A549 (cell line): ENCODE measurements at regions not wholly inside any gene's neighbourhood (a gene's known extent, or its start where the extent isn't known, plus 50 kb on each side); places are given as distances from the start of the nearest gene placed in this dataset.
"Not testable (repeated sequence)": the region's sequence is repeated elsewhere in the genome, so short reads cannot be mapped to it uniquely, and the experiment has no call there.

Experiments
- ATAC-seq, 2 experiments: fragments of 200-7000 bp in 1 of 2; fragments of >200 bp in 1 of 2; cut with Nextera tagmentation in 1 of 2; cut with Tn5 transposase in 1 of 2; 3 replicates each; pipeline versions ENCODE4 v1.8.0 to v1.9.1; 2018 to 2020; ENCODE audit warnings: mild to moderate bottlenecking in 1 of 2, moderate library complexity in 1 of 2
- CTCF ChIA-PET: fragments of 300-600 bp; sonication (Branson Sonifier 250); formaldehyde crosslinking; extraction: SDS; loops from one replicate; lab custom pipeline; 2021; ENCODE audit warnings: antibody characterized with exemption, inconsistent platforms; lab: Yijun Ruan, JAX
- POLR2A ChIA-PET: fragments of 350-600 bp; formaldehyde crosslinking; extraction: SDS; loops from one replicate; lab custom pipeline; 2021; ENCODE audit warnings: antibody characterized with exemption, inconsistent platforms; lab: Yijun Ruan, JAX
- DNase-seq, 2 experiments: peaks; one replicate each; pipeline versions ENCODE4 v3.0.0 to v3.0.0-alpha.2; 2011 to 2016; ENCODE audit warnings: low read depth in 1 of 2, low spot score in 1 of 2
- FAIRE-seq: peaks from 2 replicates; lab custom pipeline; 2011; peaks lifted over from hg19 to GRCh38; lab: Jason Lieb, UNC
- H3K27ac ChIP-seq, 2 experiments: fragments of >200 bp; sonication (Bioruptor Twin); formaldehyde crosslinking; 3 replicates each; pipeline ENCODE4 v1.5.1; 2016 to 2017
- H3K4me1 ChIP-seq: fragments of >200 bp; sonication (Bioruptor Twin); formaldehyde crosslinking; 3 replicates; pipeline ENCODE4 v1.6.1; 2016
- H3K4me2 ChIP-seq: fragments of >200 bp; sonication (Bioruptor Twin); formaldehyde crosslinking; 3 replicates; pipeline ENCODE4 v1.6.1; 2016
- H3K4me3 ChIP-seq: fragments of >200 bp; sonication (Bioruptor Twin); formaldehyde crosslinking; 3 replicates; pipeline ENCODE4 v1.5.1; 2016
- H3K9me3 ChIP-seq: fragments of >200 bp; sonication (Bioruptor Twin); formaldehyde crosslinking; 3 replicates; pipeline ENCODE4 v1.6.1; 2016
- EHF ChIP-seq: fragments of 250-450 bp; sonication (Bioruptor Pico); IDR thresholded peaks from 2 replicates; pipeline ENCODE4 v1.5.0; 2020; ENCODE audit warnings: mild to moderate bottlenecking
- EHMT2 ChIP-seq: fragments of 200-600 bp; sonication (generic); IDR thresholded peaks from 2 replicates; pipeline ENCODE4 v1.6.1; 2016; ENCODE audit warnings: antibody characterized with exemption, low read depth, mild to moderate bottlenecking, moderate library complexity
- FOSB ChIP-seq: fragments of 250-450 bp; sonication (Bioruptor Pico); IDR thresholded peaks from 2 replicates; pipeline ENCODE4 v1.5.0; 2020; ENCODE audit warnings: mild to moderate bottlenecking, moderate library complexity
- FOSL2 ChIP-seq, 2 experiments: fragments of 450-650 bp in 1 of 2; fragments of >200 bp in 1 of 2; sonication (Bioruptor Twin) in 1 of 2; formaldehyde crosslinking; IDR thresholded peaks; 2 replicates each; pipeline versions ENCODE4 v1.5.0 to v1.6.1; 2016 to 2020; ENCODE audit warnings: mild to moderate bottlenecking in 1 of 2, moderate library complexity in 1 of 2
- HOXA7 ChIP-seq: fragments of 250-450 bp; sonication (Bioruptor Pico); IDR thresholded peaks from 2 replicates; pipeline ENCODE4 v1.5.0; 2020; ENCODE audit warnings: mild to moderate bottlenecking, moderate library complexity
- KDM1A ChIP-seq: fragments of 200-600 bp; sonication (generic); IDR thresholded peaks from 2 replicates; pipeline ENCODE4 v1.6.1; 2016; ENCODE audit warnings: low read depth, mild to moderate bottlenecking
- KDM5A ChIP-seq: fragments of 200-600 bp; sonication (generic); IDR thresholded peaks from 2 replicates; pipeline ENCODE4 v1.6.1; 2016; ENCODE audit warnings: antibody characterized with exemption, mild to moderate bottlenecking
- MAFK ChIP-seq: fragments of 450-650 bp; IDR thresholded peaks from 2 replicates; pipeline ENCODE4 v1.6.1; 2014; ENCODE audit not compliant: partially characterized antibody
- POLR2AphosphoS2 ChIP-seq: conservative IDR thresholded peaks from 2 replicates; pipeline ENCODE4 v1.6.1; 2012; ENCODE audit warnings: low read length, improper control_type of control experiment, inconsistent platforms
- RNF2 ChIP-seq: fragments of 200-600 bp; sonication (generic); IDR thresholded peaks from 2 replicates; pipeline ENCODE4 v1.6.1; 2016; ENCODE audit warnings: low read depth, mild to moderate bottlenecking, antibody characterized with exemption, moderate library complexity, borderline replicate concordance
- ZC3H11A ChIP-seq: fragments of 450-650 bp; IDR thresholded peaks from 2 replicates; pipeline ENCODE4 v1.6.1; 2014; ENCODE audit warnings: antibody characterized with exemption, mild to moderate bottlenecking
- WGBS: methylation state at CpG from one replicate; pipeline ENCODE4 v1.1.6; 2017; ENCODE audit errors: missing lambda C conversion rate; 5-methylcytosine and 5-hydroxymethylcytosine counted together
- TF ChIP-seq, protein P1 (sequence below): fragments of >200 bp; sonication (Bioruptor Twin); formaldehyde crosslinking; IDR thresholded peaks from 3 replicates; pipeline ENCODE4 v1.5.1; 2016
- TF ChIP-seq, protein P2 (sequence below): fragments of 150-350 bp; IDR thresholded peaks from 2 replicates; pipeline ENCODE4 v1.6.1; 2014; ENCODE audit warnings: low read depth, mild to moderate bottlenecking, low read length
- TF ChIP-seq, protein P3 (sequence below): fragments of >200 bp; sonication (Bioruptor Twin); formaldehyde crosslinking; IDR thresholded peaks from 3 replicates; pipeline ENCODE4 v1.6.1; 2016
- TF ChIP-seq, protein P4 (sequence below): IDR thresholded peaks from 2 replicates; pipeline ENCODE4 v1.6.1; 2012; ENCODE audit warnings: low read depth, borderline replicate concordance
- TF ChIP-seq, protein P5 (sequence below): IDR thresholded peaks from 2 replicates; pipeline ENCODE4 v1.6.1; 2012
- TF ChIP-seq, protein P6 (sequence below): fragments of 450-650 bp; IDR thresholded peaks from 2 replicates; pipeline ENCODE4 v1.6.1; 2014; ENCODE audit warnings: antibody characterized with exemption

DNA sequence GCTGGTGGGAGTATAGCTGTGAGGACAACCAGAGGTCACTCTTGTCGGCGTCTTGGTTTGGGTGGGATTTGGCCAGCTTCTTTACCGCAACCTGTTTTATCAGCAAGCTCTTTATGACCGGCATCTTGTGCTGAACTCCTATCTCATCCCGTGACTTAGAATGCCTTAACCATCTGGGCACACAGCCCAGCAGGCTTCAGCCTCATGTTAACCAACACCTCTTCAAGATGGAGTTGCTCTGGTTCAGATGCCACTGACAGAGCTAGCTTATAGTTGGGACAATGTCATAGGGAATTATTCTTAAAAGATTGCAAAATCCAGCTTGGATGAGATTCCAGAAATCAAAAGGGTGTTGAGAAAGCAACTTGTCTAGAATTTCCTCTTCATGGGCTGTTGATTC lies 377.1 kb upstream of the AMELY start:
- POLR2A ChIA-PET, result no interaction called here
- no peaks in the 10 kb centered on the region for H3K4me1 ChIP-seq
- CTCF ChIA-PET, result no interaction called here
- ATAC-seq (no peak), DNase-seq (no peak), FAIRE-seq (no peak)
- WGBS, result 98% methylated on average over 5 of the region's 5 CpGs
- no peak overlapping the region for H3K4me3 ChIP-seq
- TF ChIP-seq, protein P1, sequence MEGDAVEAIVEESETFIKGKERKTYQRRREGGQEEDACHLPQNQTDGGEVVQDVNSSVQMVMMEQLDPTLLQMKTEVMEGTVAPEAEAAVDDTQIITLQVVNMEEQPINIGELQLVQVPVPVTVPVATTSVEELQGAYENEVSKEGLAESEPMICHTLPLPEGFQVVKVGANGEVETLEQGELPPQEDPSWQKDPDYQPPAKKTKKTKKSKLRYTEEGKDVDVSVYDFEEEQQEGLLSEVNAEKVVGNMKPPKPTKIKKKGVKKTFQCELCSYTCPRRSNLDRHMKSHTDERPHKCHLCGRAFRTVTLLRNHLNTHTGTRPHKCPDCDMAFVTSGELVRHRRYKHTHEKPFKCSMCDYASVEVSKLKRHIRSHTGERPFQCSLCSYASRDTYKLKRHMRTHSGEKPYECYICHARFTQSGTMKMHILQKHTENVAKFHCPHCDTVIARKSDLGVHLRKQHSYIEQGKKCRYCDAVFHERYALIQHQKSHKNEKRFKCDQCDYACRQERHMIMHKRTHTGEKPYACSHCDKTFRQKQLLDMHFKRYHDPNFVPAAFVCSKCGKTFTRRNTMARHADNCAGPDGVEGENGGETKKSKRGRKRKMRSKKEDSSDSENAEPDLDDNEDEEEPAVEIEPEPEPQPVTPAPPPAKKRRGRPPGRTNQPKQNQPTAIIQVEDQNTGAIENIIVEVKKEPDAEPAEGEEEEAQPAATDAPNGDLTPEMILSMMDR, result no peak
- TF ChIP-seq, protein P2, sequence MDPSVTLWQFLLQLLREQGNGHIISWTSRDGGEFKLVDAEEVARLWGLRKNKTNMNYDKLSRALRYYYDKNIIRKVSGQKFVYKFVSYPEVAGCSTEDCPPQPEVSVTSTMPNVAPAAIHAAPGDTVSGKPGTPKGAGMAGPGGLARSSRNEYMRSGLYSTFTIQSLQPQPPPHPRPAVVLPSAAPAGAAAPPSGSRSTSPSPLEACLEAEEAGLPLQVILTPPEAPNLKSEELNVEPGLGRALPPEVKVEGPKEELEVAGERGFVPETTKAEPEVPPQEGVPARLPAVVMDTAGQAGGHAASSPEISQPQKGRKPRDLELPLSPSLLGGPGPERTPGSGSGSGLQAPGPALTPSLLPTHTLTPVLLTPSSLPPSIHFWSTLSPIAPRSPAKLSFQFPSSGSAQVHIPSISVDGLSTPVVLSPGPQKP, result no peak
- TF ChIP-seq ZC3H11A, result no peak
- H3K27ac ChIP-seq, result no peak overlapping the region
- H3K9me3 ChIP-seq, result no peaks in the 10 kb centered on the region
- no peak overlapping the region for H3K4me2 ChIP-seq

DNA sequence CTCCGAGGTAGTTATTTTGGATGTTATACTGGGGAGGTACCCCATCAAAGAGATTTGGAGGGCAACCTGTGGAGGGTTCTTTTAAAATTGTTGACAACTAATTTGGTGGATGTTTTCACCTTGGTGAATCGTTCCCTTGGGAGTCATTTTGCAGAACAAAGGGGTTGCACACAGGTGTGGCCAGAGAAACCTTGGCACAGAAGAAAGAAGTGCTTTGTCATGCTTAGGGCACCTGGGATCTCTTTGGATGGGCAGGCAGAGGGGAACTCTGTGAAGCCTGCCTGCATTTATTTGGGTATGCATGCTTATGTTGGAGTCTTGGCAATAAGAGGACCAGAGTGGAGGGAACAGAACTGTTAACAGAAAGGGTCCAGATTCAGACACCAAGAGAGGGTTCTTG lies 376.4 kb upstream of the AMELY start:
- H3K4me3 ChIP-seq, FAIRE-seq, CTCF ChIA-PET, ATAC-seq, H3K4me1 ChIP-seq, POLR2A ChIA-PET, H3K4me2 ChIP-seq, H3K27ac ChIP-seq, DNase-seq, H3K9me3 ChIP-seq: not testable (repeated sequence)
- WGBS, result 70% methylated on average over 2 of the region's 2 CpGs

DNA sequence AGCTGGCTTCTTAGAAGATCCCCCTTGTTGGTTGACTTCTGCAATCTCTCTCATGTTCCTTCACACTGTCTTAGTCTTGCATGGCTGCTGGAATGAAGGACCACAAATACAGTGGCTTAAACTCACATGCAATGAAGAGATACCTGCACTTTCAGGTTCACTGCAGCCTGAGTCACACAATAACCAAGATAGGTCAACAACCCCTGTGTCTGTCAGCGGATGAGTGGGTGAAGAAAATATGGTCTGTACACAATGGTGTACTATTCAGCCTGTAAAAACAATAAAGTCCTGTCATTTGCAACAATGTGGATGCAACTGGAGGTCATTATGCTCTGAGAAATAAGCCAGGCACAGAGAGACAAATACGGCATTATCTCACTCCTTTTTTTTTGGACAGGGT lies 373.8 kb upstream of the AMELY start:
- CTCF ChIA-PET, result no interaction called here
- POLR2A ChIA-PET, result no interaction called here
- Histone ChIP-seq H3K4me2 (no peak overlapping the region), H3K9me3 (no peaks in the 10 kb centered on the region), H3K4me1 (no peaks in the 10 kb centered on the region), H3K4me3 (no peak overlapping the region), H3K27ac (no peak overlapping the region)
- WGBS, result 100% methylated on average over 2 of the region's 2 CpGs
- DNase-seq (no peak), FAIRE-seq (no peak), ATAC-seq (no peak)
- TF ChIP-seq POLR2AphosphoS2 (no peak), KDM5A (no peak), EHF (no peak), RNF2 (no peak), EHMT2 (no peak), FOSB (CRISPR knock-in tag) (no peak), MAFK (no peak)
- TF ChIP-seq, protein P3, sequence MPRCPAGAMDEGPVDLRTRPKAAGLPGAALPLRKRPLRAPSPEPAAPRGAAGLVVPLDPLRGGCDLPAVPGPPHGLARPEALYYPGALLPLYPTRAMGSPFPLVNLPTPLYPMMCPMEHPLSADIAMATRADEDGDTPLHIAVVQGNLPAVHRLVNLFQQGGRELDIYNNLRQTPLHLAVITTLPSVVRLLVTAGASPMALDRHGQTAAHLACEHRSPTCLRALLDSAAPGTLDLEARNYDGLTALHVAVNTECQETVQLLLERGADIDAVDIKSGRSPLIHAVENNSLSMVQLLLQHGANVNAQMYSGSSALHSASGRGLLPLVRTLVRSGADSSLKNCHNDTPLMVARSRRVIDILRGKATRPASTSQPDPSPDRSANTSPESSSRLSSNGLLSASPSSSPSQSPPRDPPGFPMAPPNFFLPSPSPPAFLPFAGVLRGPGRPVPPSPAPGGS, result no peak
- TF ChIP-seq, protein P4, sequence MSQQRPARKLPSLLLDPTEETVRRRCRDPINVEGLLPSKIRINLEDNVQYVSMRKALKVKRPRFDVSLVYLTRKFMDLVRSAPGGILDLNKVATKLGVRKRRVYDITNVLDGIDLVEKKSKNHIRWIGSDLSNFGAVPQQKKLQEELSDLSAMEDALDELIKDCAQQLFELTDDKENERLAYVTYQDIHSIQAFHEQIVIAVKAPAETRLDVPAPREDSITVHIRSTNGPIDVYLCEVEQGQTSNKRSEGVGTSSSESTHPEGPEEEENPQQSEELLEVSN, result no peak
- TF ChIP-seq, protein P5, sequence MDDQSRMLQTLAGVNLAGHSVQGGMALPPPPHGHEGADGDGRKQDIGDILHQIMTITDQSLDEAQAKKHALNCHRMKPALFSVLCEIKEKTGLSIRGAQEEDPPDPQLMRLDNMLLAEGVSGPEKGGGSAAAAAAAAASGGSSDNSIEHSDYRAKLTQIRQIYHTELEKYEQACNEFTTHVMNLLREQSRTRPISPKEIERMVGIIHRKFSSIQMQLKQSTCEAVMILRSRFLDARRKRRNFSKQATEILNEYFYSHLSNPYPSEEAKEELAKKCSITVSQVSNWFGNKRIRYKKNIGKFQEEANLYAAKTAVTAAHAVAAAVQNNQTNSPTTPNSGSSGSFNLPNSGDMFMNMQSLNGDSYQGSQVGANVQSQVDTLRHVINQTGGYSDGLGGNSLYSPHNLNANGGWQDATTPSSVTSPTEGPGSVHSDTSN, result no peak

DNA sequence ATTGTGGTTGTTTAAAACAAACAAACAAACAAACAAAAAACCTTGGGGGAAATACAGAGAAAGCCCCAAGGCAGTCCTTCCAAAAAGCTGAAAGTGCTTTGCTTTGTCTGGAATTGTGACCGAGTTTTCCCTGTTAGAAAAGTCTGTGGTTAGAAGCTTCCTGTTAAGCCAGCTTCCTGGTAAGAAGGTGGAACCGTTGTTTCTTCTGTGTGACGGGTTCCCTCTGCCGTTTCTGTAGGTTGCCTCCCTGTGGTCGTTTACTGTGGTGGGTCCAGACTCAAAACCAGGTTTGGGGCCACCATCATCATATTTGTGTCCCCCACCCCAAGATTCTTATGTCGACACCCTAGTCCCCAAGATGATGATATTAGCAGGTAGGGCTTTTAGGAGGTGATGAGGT lies 371.4 kb upstream of the AMELY start:
- POLR2A ChIA-PET, result no interaction called here
- FAIRE-seq, result no peak

More for the DNA sequence above, 371.4 kb upstream of the AMELY start:
- Histone ChIP-seq H3K4me3 (no peak overlapping the region), H3K9me3 (no peaks in the 10 kb centered on the region), H3K27ac (no peak overlapping the region), H3K4me2 (no peak overlapping the region), H3K4me1 (peaks cover 10% of the 10 kb centered on the region; the same call in 2 of the 3 replicates)
- DNase-seq (no peak), ATAC-seq (no peak)
- CTCF ChIA-PET, result no interaction called here
- TF ChIP-seq RNF2, result no peak
- no peak for TF ChIP-seq FOSL2 (IDR thresholded peaks at IDR 0.05)
- TF ChIP-seq FOSL2 (CRISPR knock-in tag; IDR thresholded peaks at IDR 0.05), result no peak
- TF ChIP-seq, protein P6, sequence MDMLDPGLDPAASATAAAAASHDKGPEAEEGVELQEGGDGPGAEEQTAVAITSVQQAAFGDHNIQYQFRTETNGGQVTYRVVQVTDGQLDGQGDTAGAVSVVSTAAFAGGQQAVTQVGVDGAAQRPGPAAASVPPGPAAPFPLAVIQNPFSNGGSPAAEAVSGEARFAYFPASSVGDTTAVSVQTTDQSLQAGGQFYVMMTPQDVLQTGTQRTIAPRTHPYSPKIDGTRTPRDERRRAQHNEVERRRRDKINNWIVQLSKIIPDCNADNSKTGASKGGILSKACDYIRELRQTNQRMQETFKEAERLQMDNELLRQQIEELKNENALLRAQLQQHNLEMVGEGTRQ, result no peak
- TF ChIP-seq, protein P1, result no peak
- no peak for TF ChIP-seq HOXA7 (CRISPR knock-in tag)
- no peak for TF ChIP-seq KDM1A
- 93% methylated on average over 4 of the region's 6 CpGs for WGBS
